GM18499 (cell line): ENCODE measurements at regions not wholly inside any gene's neighbourhood (a gene's known extent, or its start where the extent isn't known, plus 50 kb on each side); places are given as distances from the start of the nearest gene placed in this dataset.
"Not testable (repeated sequence)": the region's sequence is repeated elsewhere in the genome, so short reads cannot be mapped to it uniquely, and the experiment has no call there.

Experiments used
- ATAC-seq: cut with Tn5 transposase; IDR thresholded peaks from one replicate; pipeline ENCODE4 v1.9.1; 2021; ENCODE audit warnings: moderate number of reproducible peaks; ENCODE audit not compliant: insufficient read depth, unreplicated experiment

DNA sequence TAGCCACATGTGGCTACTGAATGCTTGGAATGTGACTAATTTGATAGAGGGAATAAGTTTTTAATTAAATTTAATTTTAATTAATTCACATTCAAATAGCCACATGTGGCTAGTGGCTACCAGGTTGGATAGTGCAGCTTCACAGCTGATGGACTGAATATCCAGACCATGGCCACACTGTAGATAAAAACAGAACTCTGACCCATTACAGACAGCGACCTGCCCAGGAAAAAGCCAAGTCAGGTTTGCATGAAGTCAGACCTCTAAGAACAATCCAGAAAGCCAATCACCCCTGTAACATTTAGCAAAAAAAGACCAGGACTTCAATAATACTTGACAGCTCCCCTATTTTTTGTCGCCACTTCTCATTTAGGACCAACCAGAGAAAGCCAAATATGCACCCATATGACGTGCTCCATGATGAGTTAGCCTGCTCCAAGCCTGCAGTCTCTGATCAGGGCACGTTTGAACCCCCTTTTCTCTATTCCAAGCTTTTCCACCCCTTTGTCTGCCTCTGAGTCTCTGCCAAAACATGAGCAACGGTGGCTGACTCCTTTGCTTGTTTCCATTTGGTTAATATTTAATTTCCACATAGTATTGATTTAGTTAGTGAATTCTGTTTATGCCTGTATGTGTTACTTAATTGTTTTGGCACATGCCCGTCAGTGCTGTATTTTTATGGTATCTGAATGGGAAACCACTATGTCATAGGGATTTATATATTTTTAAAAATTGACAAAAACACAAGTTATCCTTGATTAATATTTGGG, 636.3 kb downstream of the UTRN start:
- no peak for ATAC-seq

DNA sequence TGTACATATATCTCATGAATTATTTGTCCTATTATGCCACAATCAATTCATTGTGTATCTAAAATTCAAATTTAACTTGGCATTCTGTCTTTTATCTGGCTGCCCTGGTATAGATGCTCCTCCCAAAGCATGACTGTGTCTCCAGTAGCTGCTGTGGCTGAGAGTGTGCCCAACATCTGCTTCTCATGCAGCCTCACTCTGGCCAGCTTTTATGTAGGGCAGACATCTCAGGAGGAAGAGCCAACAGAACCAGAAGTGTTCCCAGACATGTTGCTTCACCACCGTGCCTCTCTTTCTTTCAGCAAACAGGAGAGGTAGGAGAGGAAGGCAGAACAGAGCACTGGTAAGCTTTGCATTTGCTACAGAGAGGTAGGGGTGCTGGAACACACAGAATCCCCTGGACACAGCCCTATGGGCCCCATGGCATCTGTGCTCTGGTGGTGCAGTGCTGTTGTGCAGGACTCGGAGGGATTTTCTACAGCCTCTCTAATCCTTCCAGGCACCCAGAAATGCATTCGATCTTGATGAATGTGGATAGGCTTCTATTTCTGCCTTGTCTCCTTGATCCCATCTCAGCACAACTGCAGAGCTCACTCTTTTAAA, 637.1 kb downstream of the UTRN start:
- no peak for ATAC-seq

DNA sequence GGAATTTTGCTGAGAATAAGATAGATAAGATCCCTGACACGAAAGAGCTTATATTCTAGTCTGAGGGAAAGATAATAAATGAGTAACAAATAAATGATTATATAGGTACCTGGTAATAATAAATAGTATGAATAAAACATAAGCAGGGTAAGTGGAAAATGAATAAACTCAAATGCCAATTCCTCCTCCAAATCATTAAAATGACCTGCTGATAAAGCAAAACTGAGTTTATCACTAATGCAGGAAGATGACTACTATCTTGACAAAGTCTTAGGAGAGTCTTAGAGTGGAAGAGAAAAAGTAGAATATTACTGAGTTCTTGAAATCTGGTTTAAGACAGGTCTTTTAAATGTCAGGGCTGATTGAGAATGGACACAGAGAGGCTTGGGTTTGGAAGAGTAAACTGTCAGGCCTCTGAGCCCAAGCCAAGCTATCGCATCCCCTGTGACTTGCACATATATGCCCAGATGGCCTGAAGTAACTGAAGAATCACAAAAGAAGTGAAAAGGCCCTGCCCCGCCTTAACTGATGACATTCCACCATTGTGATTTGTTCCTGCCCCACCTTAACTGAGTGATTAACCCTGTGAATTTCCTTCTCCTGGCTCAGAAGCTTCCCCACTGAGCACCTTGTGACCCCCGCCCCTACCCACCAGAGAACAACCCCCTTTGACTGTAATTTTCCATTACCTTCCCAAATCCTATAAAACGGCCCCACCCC, 637.8 kb downstream of the UTRN start:
- ATAC-seq: not testable (repeated sequence)

DNA sequence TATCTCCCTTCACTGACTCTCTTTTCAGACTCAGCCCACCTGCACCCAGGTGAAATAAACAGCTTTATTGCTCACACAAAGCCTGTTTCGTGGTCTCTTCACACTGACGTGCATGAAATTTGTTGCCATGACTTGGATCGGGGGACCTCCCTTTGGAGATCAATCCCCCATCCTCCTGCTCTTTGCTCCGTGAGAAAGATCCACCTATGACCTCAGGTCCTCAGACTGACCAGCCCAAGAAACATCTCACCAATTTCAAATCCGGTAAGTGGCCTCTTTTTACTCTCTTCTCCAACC, 638.3 kb downstream of the UTRN start:
- not testable (repeated sequence) for ATAC-seq

DNA sequence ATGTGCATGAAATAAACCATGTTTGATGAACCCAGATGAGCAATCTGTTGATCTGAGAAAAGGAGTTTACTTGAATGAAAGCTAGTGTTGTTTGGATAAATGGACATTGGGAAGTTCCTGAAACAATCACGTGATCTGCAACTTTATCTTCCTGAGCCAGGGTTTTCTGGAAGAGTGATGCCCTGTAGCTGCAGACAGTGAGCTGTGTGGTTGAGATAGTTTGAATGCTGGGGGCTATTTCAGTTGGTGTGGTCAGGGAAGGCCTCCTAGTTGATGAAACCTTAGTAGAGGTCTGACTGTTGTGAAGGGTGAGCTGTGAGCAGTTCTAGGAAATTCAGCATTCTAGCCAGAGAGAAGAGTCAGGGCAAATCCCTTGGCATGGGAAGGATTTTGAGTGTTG, 643.7 kb downstream of the UTRN start:
- ATAC-seq: no peak

DNA sequence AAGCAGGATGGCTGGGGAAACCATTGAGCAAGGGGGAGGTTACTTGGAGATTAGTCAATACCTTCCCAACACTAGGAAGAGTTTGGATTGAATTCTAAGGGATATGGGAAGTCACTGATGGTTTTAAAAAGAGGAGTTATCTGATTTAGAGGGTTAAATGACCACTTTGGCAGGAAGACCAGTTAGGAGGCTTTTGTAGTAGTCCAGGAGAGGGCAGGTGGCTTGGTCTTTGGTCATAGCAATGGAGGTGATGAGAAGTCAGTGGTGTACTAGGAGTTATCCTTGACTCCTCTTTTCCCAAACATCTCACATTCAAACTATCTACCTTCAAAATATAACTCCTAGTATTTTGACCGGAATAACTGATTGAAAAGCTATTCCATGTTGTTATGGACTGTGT, 644.1 kb downstream of the UTRN start:
- ATAC-seq: no peak

DNA sequence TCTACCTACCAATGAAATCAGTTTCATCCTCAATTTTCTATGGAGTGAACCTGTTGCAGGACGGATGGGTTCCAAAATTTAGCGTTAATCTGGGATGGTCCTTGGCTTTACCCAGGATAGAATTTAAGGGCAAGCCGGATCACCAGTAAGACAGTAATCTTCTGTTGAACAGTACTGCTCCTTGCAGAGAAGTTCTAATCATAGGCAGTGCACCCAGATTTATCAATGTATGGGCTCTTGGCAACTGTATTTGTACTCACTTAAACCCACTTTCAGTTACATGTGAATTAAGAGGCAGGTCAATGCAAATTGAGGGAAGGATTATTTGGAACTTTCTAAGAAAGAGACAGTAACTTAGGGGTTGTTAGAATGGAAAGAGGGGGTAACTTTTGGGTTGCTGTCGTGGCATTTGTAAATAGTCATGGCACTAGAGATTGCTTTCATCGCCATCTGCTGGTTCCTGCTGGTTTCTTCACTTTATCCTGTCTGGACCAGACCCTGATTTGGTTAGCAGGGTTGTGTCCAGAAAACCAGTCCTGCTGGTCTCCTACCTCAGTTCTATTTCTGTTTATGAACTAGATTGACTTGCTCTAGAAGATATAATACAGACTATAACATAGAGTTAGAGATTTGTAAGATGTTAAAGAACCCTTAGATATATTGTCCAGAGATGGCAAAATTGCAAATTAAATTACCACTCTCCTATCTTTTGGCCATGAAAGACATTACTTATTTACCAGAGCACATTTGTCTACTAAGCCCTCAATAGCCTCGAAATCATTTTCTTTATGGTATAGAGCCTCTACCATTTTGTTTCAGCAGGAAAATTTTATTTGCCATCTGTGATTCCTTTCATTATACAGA, 646.3 kb downstream of the UTRN start:
- ATAC-seq: no peak

DNA sequence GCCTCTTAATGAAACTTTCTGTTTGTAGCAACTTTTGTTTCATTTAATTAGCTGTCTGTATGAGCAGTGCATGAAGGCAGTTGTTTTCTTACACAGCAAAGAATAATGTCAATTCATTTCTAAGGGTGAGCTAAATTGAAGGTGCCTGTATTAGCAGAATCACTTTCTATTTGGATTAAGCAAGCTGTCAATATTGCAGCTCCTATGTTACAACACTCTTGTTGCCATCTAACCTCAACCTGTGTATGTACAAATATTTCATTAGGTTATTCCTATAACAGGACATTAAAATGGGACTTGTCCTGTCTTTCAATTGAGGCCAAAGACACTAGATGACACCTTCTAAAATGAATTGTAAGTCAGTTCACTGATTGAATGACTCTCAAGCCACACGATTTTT, 647.5 kb downstream of the UTRN start:
- no peak for ATAC-seq

DNA sequence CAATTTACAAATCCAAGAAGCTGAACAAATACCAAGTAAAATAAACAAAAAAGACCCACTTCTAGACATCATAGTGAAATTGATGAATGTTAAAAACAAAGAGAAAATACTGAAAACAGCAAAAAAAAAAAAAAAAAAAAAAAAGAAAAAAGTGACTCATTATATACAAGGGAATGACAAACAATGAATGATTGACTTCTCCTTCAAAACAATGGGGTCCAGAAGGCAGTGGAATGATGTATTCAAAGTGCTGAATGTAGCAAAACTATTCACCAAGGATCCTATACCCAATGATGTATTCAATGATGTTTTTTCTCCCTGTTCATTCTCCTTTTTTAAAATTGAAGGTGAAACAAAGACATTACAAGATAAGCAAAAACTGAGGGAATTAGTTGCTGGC, 650.0 kb downstream of the UTRN start:
- no peak for ATAC-seq

DNA sequence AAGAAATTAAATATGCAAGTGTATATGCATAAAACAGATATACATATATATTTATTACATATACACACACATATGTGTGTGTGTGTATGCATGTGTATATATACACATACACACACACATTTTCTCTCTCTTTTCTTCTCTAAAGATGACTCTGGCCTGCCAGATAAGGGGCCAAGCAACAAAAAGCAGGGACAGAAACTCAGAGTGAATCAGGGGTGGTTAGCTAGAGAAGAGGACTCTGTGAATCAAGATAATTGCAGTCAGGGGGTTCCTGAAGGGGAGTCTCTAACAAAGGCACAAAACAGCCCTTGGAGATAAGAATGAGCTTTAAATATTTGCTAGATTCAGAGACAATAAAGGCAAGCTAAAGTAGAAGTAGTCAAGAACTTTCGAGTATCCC, 650.5 kb downstream of the UTRN start:
- ATAC-seq: no peak

DNA sequence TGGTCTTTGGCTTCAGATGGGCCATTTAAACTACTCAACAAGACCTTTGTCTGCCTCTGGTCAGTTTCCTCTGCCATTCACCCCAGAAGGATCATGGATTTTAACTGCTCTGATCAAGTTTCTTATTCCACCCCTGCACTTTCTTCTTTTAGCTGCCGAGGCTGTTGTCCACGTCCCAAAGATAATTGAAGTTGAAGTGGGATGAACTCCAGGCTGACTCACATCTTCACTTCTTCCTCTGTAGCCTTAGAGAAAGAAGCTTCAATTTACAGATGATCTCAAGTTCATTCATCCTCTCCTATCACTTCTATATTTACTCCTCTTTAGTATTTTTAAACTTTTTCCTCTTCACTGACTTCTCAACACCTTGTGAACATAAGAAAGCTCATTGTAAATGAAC, 651.6 kb downstream of the UTRN start:
- ATAC-seq: no peak

DNA sequence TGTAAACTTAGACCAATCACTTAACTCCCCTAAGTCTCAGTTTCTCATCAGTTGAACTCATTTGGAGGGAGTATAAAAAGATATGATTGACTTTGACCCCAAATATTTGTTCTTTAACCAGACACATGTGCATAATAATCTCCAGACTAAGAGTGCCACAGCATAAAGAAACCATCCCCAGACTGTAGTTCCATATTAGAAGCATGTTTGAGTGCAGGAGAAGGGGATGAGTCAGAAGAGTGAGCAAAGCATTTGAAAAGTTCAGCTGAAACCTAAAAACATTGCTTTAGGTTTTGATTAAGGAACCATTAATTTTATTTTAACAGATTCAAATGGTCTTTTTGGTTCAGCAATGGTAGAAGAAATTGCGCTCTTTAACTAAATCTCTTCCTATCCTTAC, 654.8 kb downstream of the UTRN start:
- no peak for ATAC-seq

DNA sequence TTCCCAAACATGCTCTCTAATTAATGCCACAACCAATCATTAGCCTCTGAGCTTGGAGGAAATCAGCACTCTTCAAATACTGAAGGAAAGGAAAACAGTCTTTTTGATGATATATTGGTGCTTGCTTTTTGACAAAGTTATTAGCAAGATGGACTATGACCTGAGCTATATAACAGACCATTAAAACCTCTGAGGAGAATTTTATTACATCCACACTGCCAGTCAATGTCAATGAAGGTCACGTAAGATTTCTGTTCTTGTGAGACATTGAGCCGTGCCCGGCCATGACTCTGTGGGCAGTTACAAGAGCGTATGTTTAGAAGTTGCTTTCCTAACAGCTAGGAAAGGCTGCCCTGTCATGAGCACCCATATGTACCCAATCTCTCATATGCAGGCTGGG, 659.0 kb downstream of the UTRN start:
- ATAC-seq: no peak

DNA sequence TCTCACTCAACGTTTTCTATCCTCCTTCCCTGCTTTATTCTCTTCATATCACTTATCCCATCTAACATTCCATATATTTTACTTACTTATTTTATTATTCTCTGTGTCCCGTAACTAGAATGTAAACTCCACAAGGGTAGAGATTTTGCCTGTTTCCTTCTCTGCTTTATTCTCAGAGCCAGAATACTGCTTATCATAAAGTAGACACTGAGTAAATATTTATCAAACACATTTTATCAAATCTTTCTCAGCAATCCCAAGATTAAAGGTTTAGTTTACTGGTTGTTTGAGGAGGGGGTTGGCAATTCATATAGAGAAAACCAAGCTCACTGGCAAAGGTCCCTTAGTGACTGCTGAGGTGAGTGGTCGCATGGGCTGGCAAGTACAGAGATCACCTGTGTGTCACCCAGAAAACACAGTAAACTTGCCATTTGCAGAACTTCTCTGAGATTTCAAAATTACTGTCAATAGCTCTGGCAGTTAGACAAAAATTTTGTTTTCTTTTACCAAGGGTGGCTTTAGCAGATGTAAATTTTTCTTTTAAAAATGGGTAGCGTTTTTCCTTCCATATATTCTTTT, 662.4 kb downstream of the UTRN start:
- no peak for ATAC-seq

DNA sequence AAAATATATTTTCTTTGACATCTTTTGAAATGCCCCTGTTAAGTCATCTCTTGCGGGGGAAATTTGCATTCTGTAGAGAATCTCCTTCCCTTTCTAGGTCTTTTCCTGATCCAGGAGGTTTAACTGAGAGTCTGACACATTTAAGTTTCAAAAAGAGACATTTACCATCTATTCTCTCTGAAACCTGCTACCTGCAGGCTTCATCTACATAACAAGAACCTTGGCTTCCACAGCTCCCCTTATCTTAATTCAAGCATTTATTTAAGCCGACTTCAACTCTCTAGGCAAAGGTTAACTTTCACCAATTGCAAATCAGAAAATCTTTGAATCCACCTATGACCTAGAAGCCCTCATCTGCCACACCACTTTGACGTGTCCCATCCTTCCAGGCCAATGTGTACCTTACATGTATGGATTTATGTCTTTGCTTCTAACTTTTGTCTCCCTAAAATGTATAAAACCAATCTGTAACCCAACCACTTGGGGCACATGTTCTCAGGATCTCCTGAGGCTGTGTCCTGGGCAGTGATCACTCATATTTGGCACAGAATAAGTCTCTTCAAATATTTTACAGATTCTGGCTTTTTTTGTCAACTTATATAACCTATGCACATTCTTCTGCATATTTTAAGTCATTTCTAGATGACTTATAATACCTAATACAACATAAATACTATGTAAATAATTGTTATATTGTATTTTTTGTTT, 666.7 kb downstream of the UTRN start:
- no peak for ATAC-seq

DNA sequence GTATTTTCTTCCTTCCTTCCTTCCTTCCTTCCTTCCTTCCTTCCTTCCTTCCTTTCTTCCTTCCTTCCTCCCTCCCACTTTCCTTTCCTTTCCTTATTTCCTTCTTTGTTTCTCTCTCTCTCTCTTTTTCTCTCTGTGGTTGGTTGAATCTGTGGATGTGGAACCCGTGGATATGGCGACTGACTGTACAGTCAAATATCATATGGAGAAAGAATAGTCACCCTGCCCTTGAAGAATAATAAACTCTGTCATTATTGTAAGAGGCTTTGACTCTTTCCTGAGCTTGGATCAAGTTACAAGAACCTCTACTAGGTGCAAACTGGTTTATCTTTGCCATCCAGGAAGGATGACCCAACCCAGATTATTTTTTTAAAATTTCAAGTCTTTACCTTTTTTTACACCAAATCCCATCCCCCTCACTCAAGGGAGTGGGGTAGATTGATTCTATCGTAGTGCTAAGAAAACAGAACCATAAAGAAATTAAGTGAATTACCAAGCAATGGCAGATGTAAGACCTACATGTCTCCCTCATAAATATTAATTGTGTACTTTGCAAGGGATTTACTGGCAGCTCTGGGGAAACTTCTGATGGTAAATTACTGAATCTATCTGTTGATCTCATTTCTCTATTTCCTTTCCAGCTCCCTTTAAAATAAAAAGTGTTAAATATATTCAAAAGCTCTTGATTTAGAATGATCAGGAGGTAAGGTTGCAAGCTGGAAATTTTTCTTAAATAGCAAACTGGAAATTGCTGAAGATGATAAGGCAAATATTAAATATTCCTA, 667.5 kb downstream of the UTRN start:
- ATAC-seq: no peak

DNA sequence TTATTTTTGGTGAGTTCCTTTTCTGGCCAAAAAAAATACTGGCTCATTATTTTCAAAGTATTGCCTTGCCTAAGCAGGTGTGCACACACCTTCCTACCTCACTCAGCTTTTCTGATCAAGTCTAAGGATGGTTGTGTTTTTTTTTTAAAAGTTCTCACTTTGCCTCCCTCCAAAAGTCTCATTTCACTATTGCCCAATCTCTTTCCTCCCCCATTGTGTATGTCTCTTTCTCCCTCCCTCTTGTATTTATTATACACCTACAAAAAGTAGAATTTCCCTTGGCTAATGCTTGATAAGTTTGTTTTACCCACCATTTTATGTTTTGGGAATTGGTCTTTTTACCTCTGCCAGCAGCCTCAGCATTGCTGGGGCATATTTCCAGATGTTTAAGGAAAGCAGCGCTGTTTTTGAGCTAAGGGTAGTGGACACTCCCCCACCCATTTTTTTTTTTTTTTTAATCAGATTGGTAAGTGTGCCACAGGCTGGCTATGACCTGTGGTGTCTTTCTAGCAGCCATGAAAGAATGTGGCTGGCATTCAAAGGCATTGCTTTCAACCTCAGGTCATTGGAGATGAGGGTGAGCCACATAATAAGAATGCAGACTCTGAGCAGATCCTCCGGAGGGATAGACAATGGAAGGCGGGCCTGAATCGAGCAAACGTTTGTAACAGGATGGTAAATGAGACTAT, 668.6 kb downstream of the UTRN start:
- no peak for ATAC-seq

DNA sequence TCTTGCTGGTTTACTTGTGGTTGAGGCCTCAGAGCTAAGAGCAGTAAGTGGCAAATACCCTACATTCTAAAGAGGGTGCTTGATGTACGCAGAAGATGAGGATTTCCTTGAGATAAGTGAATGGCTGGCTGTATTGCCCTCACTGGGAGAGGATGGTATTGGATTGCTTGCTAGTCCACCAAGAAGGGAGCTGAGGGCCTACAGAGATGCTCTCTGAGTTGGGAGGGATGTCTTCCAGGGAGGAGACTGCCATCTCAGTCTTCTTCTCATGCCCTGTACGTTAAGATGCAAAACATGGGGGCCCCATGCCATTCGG, 669.1 kb downstream of the UTRN start:
- ATAC-seq: no peak

DNA sequence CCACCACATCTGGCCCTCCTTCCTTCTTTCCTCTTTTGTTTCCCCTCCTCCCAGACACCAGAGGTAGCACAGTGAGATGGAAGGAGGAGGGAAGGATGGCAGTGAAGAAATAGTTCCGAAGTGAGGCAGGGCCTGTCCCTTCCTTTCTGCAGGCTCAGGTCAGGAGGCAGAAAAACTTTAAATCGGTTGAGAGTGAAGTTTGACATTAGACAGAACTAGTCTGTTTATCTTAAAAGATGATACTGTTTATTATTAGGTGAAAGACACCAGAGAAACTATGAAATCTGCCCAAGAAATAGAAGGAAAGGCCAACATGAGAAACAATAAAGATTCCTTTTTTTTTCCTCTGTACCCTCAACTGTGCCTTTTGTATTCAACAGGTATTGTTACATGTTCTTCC, 670.3 kb downstream of the UTRN start:
- no peak for ATAC-seq
